ENCODE measurements at regions not wholly inside any gene's neighbourhood (a gene's known extent, or its start where the extent isn't known, plus 50 kb on each side); places are given as distances from the start of the nearest gene placed in this dataset.

- Histone ChIP-seq H3K9me3 (ENCODE audit: insufficient read depth, low read length, severe bottlenecking) (no peaks in the 10 kb centered on the region), H3K4me3 (ENCODE audit: low read depth in 1 of 2, low read length in 2 of 2) (no peak overlapping the region), H3K27ac (ENCODE audit: low read length) (no peak overlapping the region), H3K27me3 (ENCODE audit: insufficient read depth, low read length, poor library complexity) (no peaks in the 10 kb centered on the region), H2AFZ (ENCODE audit: low read depth, low read length) (no peak overlapping the region), H3K4me2 (ENCODE audit: insufficient read depth, low read length) (no peak overlapping the region), H4K20me1 (ENCODE audit: insufficient read depth, low read length) (no peaks in the 10 kb centered on the region), H3K36me3 (ENCODE audit: insufficient read depth, low read length) (no peaks in the 10 kb centered on the region), H3K9ac (ENCODE audit: low read depth, low read length) (no peak overlapping the region), H3K4me1 (ENCODE audit: insufficient read depth, low read length) (no peaks in the 10 kb centered on the region), H3K79me2 (ENCODE audit: insufficient read depth, low read length) (no peaks in the 10 kb centered on the region)
- TF ChIP-seq CTCF (IDR thresholded peaks at IDR 0.05; ENCODE audit: borderline replicate concordance, extremely low read depth, low read length, poor library complexity, severe bottlenecking), result no peak
- TF ChIP-seq EZH2 (IDR thresholded peaks at IDR 0.05; ENCODE audit: borderline replicate concordance, low read depth, low read length, severe bottlenecking), result no peak
- ATAC-seq (ENCODE audit: insufficient read depth, low read depth) (no peak), DNase-seq (no peak)
These were observed 156.5 kb downstream of the BTG1 start for GRCh38 chr12:91989143-91989542.

- H3K4me2 ChIP-seq (ENCODE audit: insufficient read depth, low read length), result no peak overlapping the region
- H3K27ac ChIP-seq (ENCODE audit: low read length), result no peak overlapping the region
- H3K9ac ChIP-seq (ENCODE audit: low read depth, low read length), result no peak overlapping the region
- H3K36me3 ChIP-seq (ENCODE audit: insufficient read depth, low read length), result no peaks in the 10 kb centered on the region
- no peaks in the 10 kb centered on the region for H3K9me3 ChIP-seq (ENCODE audit: insufficient read depth, low read length, severe bottlenecking)
- no peaks in the 10 kb centered on the region for H3K27me3 ChIP-seq (ENCODE audit: insufficient read depth, low read length, poor library complexity)
- no peak for ATAC-seq (ENCODE audit: insufficient read depth, low read depth)
- no peak for DNase-seq
- no peak overlapping the region for H3K4me3 ChIP-seq (ENCODE audit: low read depth in 1 of 2, low read length in 2 of 2)
- no peaks in the 10 kb centered on the region for H3K79me2 ChIP-seq (ENCODE audit: insufficient read depth, low read length)
- no peaks in the 10 kb centered on the region for H3K4me1 ChIP-seq (ENCODE audit: insufficient read depth, low read length)
- no peak overlapping the region for H2AFZ ChIP-seq (ENCODE audit: low read depth, low read length)
- TF ChIP-seq EZH2 (IDR thresholded peaks at IDR 0.05; ENCODE audit: borderline replicate concordance, low read depth, low read length, severe bottlenecking) (no peak), CTCF (IDR thresholded peaks at IDR 0.05; ENCODE audit: borderline replicate concordance, extremely low read depth, low read length, poor library complexity, severe bottlenecking) (no peak)
- no peaks in the 10 kb centered on the region for H4K20me1 ChIP-seq (ENCODE audit: insufficient read depth, low read length)
These were observed 157.3 kb downstream of the BTG1 start for GRCh38 chr12:91988086-91988923.

- H3K36me3 ChIP-seq (ENCODE audit: insufficient read depth, low read length), result no peaks in the 10 kb centered on the region
- TF ChIP-seq CTCF (IDR thresholded peaks at IDR 0.05; ENCODE audit: borderline replicate concordance, extremely low read depth, low read length, poor library complexity, severe bottlenecking) (no peak), EZH2 (IDR thresholded peaks at IDR 0.05; ENCODE audit: borderline replicate concordance, low read depth, low read length, severe bottlenecking) (no peak)
- ATAC-seq (ENCODE audit: insufficient read depth, low read depth) (no peak), DNase-seq (no peak)
- H3K4me2 ChIP-seq (ENCODE audit: insufficient read depth, low read length), result no peak overlapping the region
- H3K27ac ChIP-seq (ENCODE audit: low read length), result no peak overlapping the region
- H3K4me1 ChIP-seq (ENCODE audit: insufficient read depth, low read length), result no peaks in the 10 kb centered on the region
- no peaks in the 10 kb centered on the region for H3K27me3 ChIP-seq (ENCODE audit: insufficient read depth, low read length, poor library complexity)
- no peaks in the 10 kb centered on the region for H4K20me1 ChIP-seq (ENCODE audit: insufficient read depth, low read length)
- no peak overlapping the region for H2AFZ ChIP-seq (ENCODE audit: low read depth, low read length)
- H3K9ac ChIP-seq (ENCODE audit: low read depth, low read length), result no peak overlapping the region
- H3K4me3 ChIP-seq (ENCODE audit: low read depth in 1 of 2, low read length in 2 of 2), result no peak overlapping the region
- H3K9me3 ChIP-seq (ENCODE audit: insufficient read depth, low read length, severe bottlenecking), result no peaks in the 10 kb centered on the region
- no peaks in the 10 kb centered on the region for H3K79me2 ChIP-seq (ENCODE audit: insufficient read depth, low read length)
These were observed 159.6 kb downstream of the BTG1 start for GRCh38 chr12:91986084-91986483.
